ENCODE measurements at regions not wholly inside any gene's neighbourhood (a gene's known extent, or its start where the extent isn't known, plus 50 kb on each side); places are given as distances from the start of the nearest gene placed in this dataset.
"Not testable (repeated sequence)": the region's sequence is repeated elsewhere in the genome, so short reads cannot be mapped to it uniquely, and the experiment has no call there.

DNA sequence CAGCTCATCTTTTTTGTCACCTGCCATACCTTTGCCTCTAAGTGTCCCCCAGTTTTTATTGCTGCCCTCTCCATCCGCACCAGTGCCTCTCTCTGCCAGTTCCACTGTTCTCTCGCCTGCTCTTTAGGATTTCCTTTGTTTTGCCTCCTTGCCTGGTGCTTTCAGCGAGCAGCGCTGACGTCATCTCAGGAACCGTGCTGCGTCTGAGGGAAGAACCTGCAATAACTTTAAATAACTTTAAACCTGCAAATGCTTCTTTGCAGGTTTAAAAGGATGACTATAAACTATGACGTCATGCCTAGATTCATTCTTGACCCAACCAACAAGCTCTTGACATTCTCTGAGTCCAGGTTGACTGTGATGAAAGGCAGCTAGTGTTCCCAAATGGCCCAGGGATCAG is 105.1 kb downstream of the LRRC74B start:
- DNase-seq, result not testable (repeated sequence)

- not testable (repeated sequence) for DNase-seq
These were observed 142.1 kb downstream of the LRRC74B start for GRCh38 chr22:21187841-21188240.

GRCh38 chr22:21212054-21212453 is 166.3 kb downstream of the LRRC74B start:
- DNase-seq, result not testable (repeated sequence)

DNA sequence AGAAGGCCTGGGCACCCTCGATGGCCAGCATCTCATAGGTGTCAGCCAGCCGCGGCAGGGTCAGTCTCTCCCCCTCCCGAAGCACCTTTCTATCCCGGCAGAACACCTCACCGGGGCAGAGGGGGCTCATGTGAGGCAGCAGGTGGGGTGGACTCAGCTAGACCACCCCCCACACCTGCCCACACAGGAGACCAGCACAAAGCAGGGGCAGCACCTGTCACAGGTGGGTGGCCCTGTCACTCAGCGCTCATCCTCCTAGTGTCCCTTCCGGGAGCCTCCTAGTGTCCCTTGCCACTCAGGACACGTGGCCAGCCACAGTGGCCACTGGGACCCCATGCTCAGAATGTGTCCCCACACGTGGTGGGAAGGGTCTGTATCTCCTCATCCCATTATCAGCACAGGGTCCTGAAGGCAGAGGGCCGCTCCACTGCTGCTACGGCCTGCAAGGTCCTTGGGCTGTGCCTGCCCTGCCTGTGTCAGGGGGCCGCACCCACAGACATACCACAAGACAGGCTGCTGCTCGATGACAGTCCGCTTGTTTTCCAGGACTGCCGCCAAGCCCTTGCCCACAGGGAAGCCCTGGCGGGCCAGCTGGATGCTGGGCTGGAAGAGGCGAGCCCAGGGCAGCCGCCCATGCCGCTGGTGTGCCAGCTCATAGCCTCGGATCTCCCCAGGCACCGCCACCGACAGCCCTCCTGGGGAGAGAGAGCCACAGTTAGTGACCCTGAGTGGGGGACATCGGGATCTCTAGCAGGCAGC is 167.4 kb upstream of the RIMBP3B start:
- DNase-seq, result not testable (repeated sequence)

DNA sequence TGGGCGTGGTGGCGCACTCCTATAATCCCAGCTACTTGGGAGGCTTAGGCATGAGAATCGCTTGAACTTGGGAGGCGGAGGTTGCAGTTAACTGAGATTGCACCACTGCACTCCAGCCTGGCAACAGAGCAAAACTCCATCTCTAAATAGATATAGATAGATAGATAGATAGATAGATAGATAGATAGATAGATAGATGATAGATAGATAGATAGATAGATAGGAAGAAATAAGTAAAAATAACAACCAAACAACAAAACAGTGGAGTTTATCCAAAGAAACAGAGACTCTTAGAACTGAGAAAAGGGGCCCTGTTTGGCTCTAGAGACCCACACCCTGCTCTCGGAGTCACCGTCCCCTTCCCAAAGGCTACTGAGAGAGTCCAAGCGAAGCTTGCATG is 158.7 kb upstream of the RIMBP3B start:
- not testable (repeated sequence) for DNase-seq

GRCh38 chr22:21226901-21227693 is 156.5 kb upstream of the RIMBP3B start:
- not testable (repeated sequence) for DNase-seq

DNA sequence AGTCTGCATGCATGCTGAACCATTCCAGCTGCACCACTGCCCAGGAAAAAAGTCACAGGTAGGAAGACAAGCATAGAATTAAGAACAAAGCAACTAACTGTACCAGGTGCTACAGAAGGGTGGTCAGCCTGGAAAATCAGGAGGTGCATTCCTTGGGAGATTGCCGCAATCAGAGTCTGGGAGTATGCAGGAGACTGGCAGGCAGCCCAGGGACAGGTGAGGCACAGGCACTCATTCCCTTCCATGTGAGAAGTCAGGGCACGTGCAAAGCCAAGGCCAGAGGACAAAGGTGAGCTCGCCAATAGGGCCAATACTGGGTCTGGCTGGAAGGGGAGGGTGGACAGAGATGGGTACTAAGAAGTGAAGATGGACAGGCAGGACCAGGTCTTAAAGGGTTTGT is 132.1 kb upstream of the RIMBP3B start:
- DNase-seq, result not testable (repeated sequence)

- peak; percentile 5 for DNase-seq
These were observed 100.9 kb upstream of the RIMBP3B start for GRCh38 chr22:21282646-21283045.

GRCh38 chr22:21293702-21294101 is 89.8 kb upstream of the RIMBP3B start:
- not testable (repeated sequence) for DNase-seq

- DNase-seq, result not testable (repeated sequence)
These were observed 55.9 kb upstream of the RIMBP3B start for GRCh38 chr22:21327629-21328028.

Data from activated CD8-positive, alpha-beta memory T cell treated with anti-CD3 and anti-CD28 coated beads, Interleukin-2, amount 50 U/mL, for 4 hours (primary cell).